SK-N-SH (cell line): ENCODE measurements at regions not wholly inside any gene's neighbourhood (a gene's known extent, or its start where the extent isn't known, plus 50 kb on each side); places are given as distances from the start of the nearest gene placed in this dataset.

ENCODE experiments used
- CTCF ChIA-PET: fragments of 300-600, 350-600 bp; formaldehyde crosslinking; extraction: SDS; loops from one replicate; lab custom pipeline; 2021; lab: Yijun Ruan, JAX
- POLR2A ChIA-PET: fragments of 350-600 bp; sonication (Branson Sonifier 250); formaldehyde crosslinking; extraction: SDS; loops from one replicate; lab custom pipeline; 2020; ENCODE audit warnings: antibody characterized with exemption, inconsistent platforms; lab: Yijun Ruan, JAX
- DNase-seq: peaks from one replicate; pipeline ENCODE4 v3.0.0; 2012
- H2AFZ ChIP-seq: fragments of 200-600 bp; sonication (generic); 2 replicates; pipeline ENCODE4 v1.8.1; 2016; ENCODE audit warnings: antibody characterized with exemption, mild to moderate bottlenecking, low read depth
- H3F3A ChIP-seq: fragments of 200-600 bp; sonication (generic); replicated peaks from 2 replicates; pipeline ENCODE3; 2016; ENCODE audit warnings: antibody characterized with exemption, mild to moderate bottlenecking; ENCODE audit not compliant: insufficient read depth
- H3K27ac ChIP-seq, 2 experiments: fragments of 200-500 bp in 1 of 2; fragments of 200-600 bp in 1 of 2; sonication (Bioruptor generic) in 1 of 2; sonication (generic), shearing (Covaris generic) in 1 of 2; 2 replicates each; pipeline versions ENCODE4 v1.5.1 to v1.6.1; 2014 to 2016; ENCODE audit warnings: low read depth in 2 of 2, inconsistent platforms in 1 of 2, low read length in 1 of 2, mild to moderate bottlenecking in 1 of 2, mixed read lengths in 1 of 2
- H3K27me3 ChIP-seq: fragments of 200-600 bp; sonication (generic), shearing (Covaris generic); 2 replicates; pipeline ENCODE4 v1.6.1; 2016; ENCODE audit warnings: mixed run types; ENCODE audit not compliant: insufficient read depth
- H3K36me3 ChIP-seq, 2 experiments: fragments of 200-500 bp in 1 of 2; fragments of 200-600 bp in 1 of 2; sonication (Bioruptor generic) in 1 of 2; sonication (generic) in 1 of 2; replicated peaks in 1 of 2; 2 replicates each; pipeline versions ENCODE3 to v1.5.1; 2014 to 2016; ENCODE audit warnings: low read length in 1 of 2, mild to moderate bottlenecking in 1 of 2; ENCODE audit not compliant: insufficient read depth in 2 of 2, control insufficient read depth in 1 of 2
- H3K4me1 ChIP-seq, 2 experiments: fragments of 200-500 bp in 1 of 2; fragments of 200-600 bp in 1 of 2; sonication (Bioruptor generic) in 1 of 2; sonication (generic), shearing (Covaris generic) in 1 of 2; 2 replicates each; pipeline versions ENCODE4 v1.5.1 to v1.6.1; 2014 to 2016; ENCODE audit warnings: low read depth in 1 of 2, low read length in 1 of 2, mixed run types in 1 of 2; ENCODE audit not compliant: insufficient read depth in 2 of 2, control insufficient read depth in 1 of 2
- H3K4me2 ChIP-seq: fragments of 200-600 bp; sonication (generic), shearing (Covaris generic); 2 replicates; pipeline ENCODE4 v1.6.1; 2017; ENCODE audit warnings: mixed run types
- H3K4me3 ChIP-seq, 2 experiments: fragments of 200-500 bp in 1 of 2; fragments of 200-600 bp in 1 of 2; sonication (Bioruptor generic) in 1 of 2; sonication (generic), shearing (Covaris generic) in 1 of 2; 2 replicates each; pipeline versions ENCODE4 v1.5.1 to v1.8.1; 2014 to 2016; ENCODE audit warnings: low read depth in 2 of 2, inconsistent platforms in 1 of 2, low read length in 1 of 2, mild to moderate bottlenecking in 1 of 2, mixed read lengths in 1 of 2, moderate library complexity in 1 of 2
- H3K79me2 ChIP-seq: fragments of 200-600 bp; sonication (generic); 2 replicates; pipeline ENCODE4 v1.8.1; 2017; ENCODE audit warnings: mild to moderate bottlenecking; ENCODE audit not compliant: insufficient read depth
- H3K9ac ChIP-seq: fragments of 200-600 bp; sonication (generic); 2 replicates; pipeline ENCODE4 v1.6.1; 2017; ENCODE audit warnings: mixed run types
- H3K9me2 ChIP-seq: fragments of 200-600 bp; sonication (generic); 2 replicates; pipeline ENCODE4 v1.6.1; 2017; ENCODE audit warnings: mixed run types
- H3K9me3 ChIP-seq: fragments of 200-600 bp; sonication (generic); 2 replicates; pipeline ENCODE4 v1.6.1; 2017; ENCODE audit warnings: mixed run types, mild to moderate bottlenecking, moderate library complexity
- H4K20me1 ChIP-seq: fragments of 200-600 bp; sonication (generic); 2 replicates; pipeline ENCODE4 v1.6.1; 2017; ENCODE audit warnings: mild to moderate bottlenecking, mixed run types; ENCODE audit not compliant: insufficient read depth
- CHD2 ChIP-seq: fragments of 150-350 bp; IDR thresholded peaks from 2 replicates; pipeline ENCODE4 v1.6.1; 2018; ENCODE audit warnings: low read length; ENCODE audit not compliant: partially characterized antibody
- EP300 ChIP-seq, 2 experiments: IDR thresholded peaks; 2 replicates each; pipeline versions ENCODE4 v1.4.0 to v1.6.1; 2012; ENCODE audit warnings: borderline replicate concordance in 1 of 2, low read depth in 1 of 2, low read length in 1 of 2
- FOXJ3 ChIP-seq: sonication (generic); formaldehyde crosslinking; IDR thresholded peaks from 2 replicates; pipeline ENCODE4 v1.5.1; 2020; ENCODE audit warnings: mild to moderate bottlenecking, missing genetic modification reagents
- FOXM1 ChIP-seq: IDR thresholded peaks from 2 replicates; pipeline ENCODE4 v1.4.0; 2012; ENCODE audit warnings: low read depth, mild to moderate bottlenecking
- GABPA ChIP-seq: IDR thresholded peaks from 2 replicates; pipeline ENCODE4 v1.4.0; 2012; ENCODE audit warnings: low read depth, mild to moderate bottlenecking
- GATA2 ChIP-seq: sonication (generic); formaldehyde crosslinking; IDR thresholded peaks from 2 replicates; pipeline ENCODE4 v1.5.0; 2020; ENCODE audit warnings: mild to moderate bottlenecking, missing genetic modification reagents
- MAX ChIP-seq: IDR thresholded peaks from 2 replicates; pipeline ENCODE4 v1.4.0; 2012; ENCODE audit warnings: low read depth
- NFIC ChIP-seq: IDR thresholded peaks from 2 replicates; pipeline ENCODE4 v1.4.0; 2012; ENCODE audit warnings: borderline replicate concordance
- NRF1 ChIP-seq: IDR thresholded peaks from 2 replicates; pipeline ENCODE4 v1.6.1; 2012; ENCODE audit warnings: low read depth, mild to moderate bottlenecking, low read length
- REST ChIP-seq: IDR thresholded peaks from 2 replicates; pipeline ENCODE4 v1.6.1; 2012; ENCODE audit warnings: mild to moderate bottlenecking, low read depth, low read length, moderate library complexity
- SIN3A ChIP-seq: IDR thresholded peaks from 2 replicates; pipeline ENCODE4 v1.6.1; 2012; ENCODE audit warnings: low read depth, mild to moderate bottlenecking, low read length, moderate library complexity, borderline replicate concordance
- TAF1 ChIP-seq: IDR thresholded peaks from 2 replicates; pipeline ENCODE4 v1.6.1; 2012; ENCODE audit warnings: low read depth, mild to moderate bottlenecking, low read length, moderate library complexity, borderline replicate concordance
- TCF12 ChIP-seq: IDR thresholded peaks from 2 replicates; pipeline ENCODE4 v1.4.0; 2012
- USF2 ChIP-seq: fragments of 150-350 bp; IDR thresholded peaks from 2 replicates; pipeline ENCODE4 v1.6.1; 2017; ENCODE audit warnings: antibody characterized with exemption, low read length, low read depth, borderline replicate concordance
- YY1 ChIP-seq: IDR thresholded peaks from 2 replicates; pipeline ENCODE4 v1.4.0; 2012; ENCODE audit warnings: low read depth, mild to moderate bottlenecking
- ZBTB33 ChIP-seq: IDR thresholded peaks from 2 replicates; pipeline ENCODE4 v1.4.0; 2012; ENCODE audit warnings: low read depth, borderline replicate concordance
- WGBS: methylation state at CpG from one replicate; pipeline ENCODE4 v1.1.6; 2017; ENCODE audit warnings: low lambda C conversion rate; 5-methylcytosine and 5-hydroxymethylcytosine counted together

DNA sequence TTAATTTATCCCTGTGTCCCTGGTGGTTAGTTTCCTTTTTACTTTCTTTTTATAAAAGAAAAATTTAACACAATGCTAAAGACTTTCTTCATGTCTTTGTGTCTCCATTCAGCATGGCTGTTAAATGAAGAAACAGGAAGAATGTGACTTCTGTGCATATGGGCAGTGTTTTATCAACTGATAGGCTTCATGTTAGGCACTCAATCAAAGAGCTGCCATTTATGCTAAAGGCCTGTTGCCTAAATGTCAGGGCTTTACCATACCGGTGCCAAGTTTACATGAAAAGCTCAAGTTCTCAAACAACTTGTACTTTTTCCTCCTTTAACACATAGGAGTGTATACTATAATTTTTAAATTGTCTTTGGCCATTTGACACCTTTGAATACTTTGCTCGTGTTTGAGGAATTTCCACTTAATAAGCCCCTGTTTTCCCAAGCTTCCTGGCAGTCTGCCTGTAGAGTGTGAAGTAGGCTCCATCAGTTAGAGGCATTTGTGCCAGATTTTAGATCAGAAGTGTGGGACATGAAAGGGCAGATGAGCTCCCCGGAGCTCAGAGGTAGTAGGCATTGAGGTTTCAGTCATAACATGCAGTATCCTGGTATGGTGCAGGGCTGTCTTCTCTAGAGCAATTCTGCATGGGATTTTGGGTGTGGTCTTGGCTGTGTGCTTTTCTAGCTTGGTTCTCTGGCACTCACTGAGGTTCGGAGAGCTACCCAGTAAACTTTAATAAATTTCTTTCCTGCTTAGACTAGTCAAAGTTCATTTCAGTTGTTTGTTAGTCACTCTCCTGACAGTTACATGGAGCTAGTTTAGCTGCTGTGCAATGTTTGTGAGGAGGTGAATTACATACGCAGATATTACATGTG lies 119.0 kb downstream of the LEPR start:
- H3F3A ChIP-seq: no peaks in the 10 kb centered on the region
- H4K20me1 ChIP-seq: no peaks in the 10 kb centered on the region
- H3K9me2 ChIP-seq: no peaks in the 10 kb centered on the region
- H2AFZ ChIP-seq: no peak overlapping the region
- 86% methylated on average over 5 of the region's 5 CpGs for WGBS
- no peaks in the 10 kb centered on the region for H3K36me3 ChIP-seq
- ChIA-PET CTCF (interaction anchor here (1.1 kb wide), 1 partner anchor 148 kb away, joined by 8 read pairs; no protein-coding TSS in a partner anchor), POLR2A (no interaction called here)
- H3K9me3 ChIP-seq: no peaks in the 10 kb centered on the region
- H3K4me2 ChIP-seq: no peak overlapping the region
- no peak overlapping the region for H3K27ac ChIP-seq
- no peaks in the 10 kb centered on the region for H3K27me3 ChIP-seq
- no peak for TF ChIP-seq TAF1
- TF ChIP-seq SIN3A: no peak
- TF ChIP-seq NFIC: no peak
- no peak for TF ChIP-seq REST
- no peaks in the 10 kb centered on the region; a peak in 3 of 4 replicates for H3K4me1 ChIP-seq
- no peak overlapping the region for H3K4me3 ChIP-seq
- no peaks in the 10 kb centered on the region for H3K79me2 ChIP-seq
- no peak overlapping the region for H3K9ac ChIP-seq
- no peak for DNase-seq

DNA sequence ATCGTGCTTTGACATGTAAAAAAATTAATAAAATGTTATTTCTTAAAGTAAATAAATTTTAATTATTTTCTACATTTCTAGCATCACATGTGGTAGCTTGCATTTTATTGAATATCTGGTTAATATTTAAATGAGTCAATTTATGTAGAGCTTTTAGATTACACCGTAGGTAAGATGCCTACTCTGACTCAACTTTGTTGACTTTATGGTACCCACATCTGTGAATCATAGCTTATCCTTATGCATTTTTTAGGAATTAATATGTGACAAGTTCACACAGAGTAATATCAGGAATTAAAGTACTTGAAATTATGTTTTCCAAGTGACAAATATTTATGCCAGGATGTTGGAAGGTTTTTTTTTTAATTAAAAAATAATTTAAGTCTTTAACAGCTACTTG lies 120.7 kb downstream of the LEPR start:
- H3K4me2 ChIP-seq: no peak overlapping the region
- WGBS: 69% methylated on average over 2 of the region's 2 CpGs
- TF ChIP-seq GABPA (no peak), NRF1 (no peak), EP300 (IDR thresholded peaks at IDR 0.05; ENCODE audit: borderline replicate concordance in 1 of 2, low read depth in 1 of 2, low read length in 1 of 2) (no peak), TCF12 (no peak), REST (no peak), FOXM1 (no peak), YY1 (no peak), TAF1 (no peak), ZBTB33 (no peak), GATA2 (CRISPR knock-in tag) (no peak), MAX (no peak), CHD2 (no peak), FOXJ3 (CRISPR knock-in tag) (no peak), USF2 (no peak)

More for the DNA sequence above, 120.7 kb downstream of the LEPR start:
- Histone ChIP-seq H3K4me3 (no peak overlapping the region), H3K36me3 (no peaks in the 10 kb centered on the region), H3K79me2 (no peaks in the 10 kb centered on the region), H3K27ac (no peak overlapping the region), H3F3A (no peaks in the 10 kb centered on the region), H3K9me3 (no peaks in the 10 kb centered on the region), H3K9me2 (no peaks in the 10 kb centered on the region), H3K9ac (no peak overlapping the region), H3K27me3 (no peaks in the 10 kb centered on the region), H2AFZ (no peak overlapping the region), H4K20me1 (no peaks in the 10 kb centered on the region), H3K4me1 (no peaks in the 10 kb centered on the region; a peak in 3 of 4 replicates)
- ChIA-PET POLR2A (no interaction called here), CTCF (no interaction called here)
- DNase-seq: no peak
